Stomach (tissue), 8 donors: ENCODE measurements at regions not wholly inside any gene's neighbourhood (a gene's known extent, or its start where the extent isn't known, plus 50 kb on each side); places are given as distances from the start of the nearest gene placed in this dataset.

Source experiments
- DNase-seq, 2 donors: peaks; one replicate each; pipeline versions ENCODE4 v3.0.0 to v3.0.0-alpha.2; 2013 to 2019
- H3K27ac ChIP-seq, 5 donors: fragments of 200-600 bp in 4 of 5; sonication (generic) in 4 of 5; one replicate each; pipeline ENCODE4 v1.5.1; 2013 to 2019; ENCODE audit warnings: mild to moderate bottlenecking in 1 of 5, moderate library complexity in 1 of 5
- H3K27me3 ChIP-seq, 3 donors: fragments of 200-600 bp; sonication (generic); one replicate each; pipeline ENCODE4 v1.5.1; 2017 to 2019; ENCODE audit warnings: mixed run types in 1 of 3
- H3K36me3 ChIP-seq, 4 donors: fragments of 200-600 bp; sonication (generic); 1 replicate in 3 of 4; 2 replicates in 1 of 4; pipeline ENCODE4 v1.5.1; 2016 to 2019
- H3K4me1 ChIP-seq, 4 donors: fragments of 200-600 bp; sonication (generic); one replicate each; pipeline ENCODE4 v1.5.1; 2016 to 2019
- H3K4me3 ChIP-seq, 4 donors: fragments of 200-600 bp; sonication (generic) in 3 of 4; one replicate each; pipeline ENCODE4 v1.5.1; 2016 to 2019; ENCODE audit warnings: mild to moderate bottlenecking in 1 of 4
- H3K9me3 ChIP-seq, 4 donors: fragments of 200-600 bp; sonication (generic); one replicate each; pipeline ENCODE4 v1.5.1; 2016 to 2019
- CTCF ChIP-seq, 7 experiments: fragments of 450-650 bp in 4 of 7; fragments of 200-600 bp in 3 of 7; sonication (generic) in 3 of 7; IDR thresholded peaks; one replicate each; pipeline ENCODE4 v1.5.1; 2016 to 2019; ENCODE audit warnings: antibody characterized with exemption in 7 of 7, control low read depth in 2 of 7, mild to moderate bottlenecking in 1 of 7
- EP300 ChIP-seq: sonication (generic); formaldehyde crosslinking; IDR thresholded peaks from one replicate; pipeline ENCODE4 v1.6.1; 2017; ENCODE audit warnings: antibody characterized with exemption
- POLR2A ChIP-seq, 4 donors: fragments of 450-650 bp; IDR thresholded peaks; one replicate each; pipeline ENCODE4 v1.6.1; 2016; ENCODE audit warnings: antibody characterized with exemption in 4 of 4, control low read depth in 2 of 4, mild to moderate bottlenecking in 1 of 4, moderate library complexity in 1 of 4
- POLR2AphosphoS5 ChIP-seq, 3 donors: sonication (generic); formaldehyde crosslinking; IDR thresholded peaks; one replicate each; pipeline ENCODE4 v1.6.1; 2016; ENCODE audit warnings: antibody characterized with exemption in 3 of 3
- WGBS, 5 donors: extraction: QIAGEN DNeasy Blood & Tissue Kit in 3 of 5; methylation state at CpG; one replicate each; pipeline versions ENCODE4 v1.1.5 to v1.1.7; 2013 to 2018; 5-methylcytosine and 5-hydroxymethylcytosine counted together
- intact Hi-C: fragments of 100-400 bp; cut with DNase I; formaldehyde crosslinking; loops from one replicate; pipeline ENCODE4 v1.15.1; 2023; ENCODE audit warnings: low total_unique reads
- donor health status: healthy with polysubstance abuse.
- donor health status: Bipolar disorder and iron deficiency.
- donor health status: healthy.

GRCh38 chr3:196147116-196147515, 64.1 kb downstream of the ZDHHC19 start:
- H3K4me1 ChIP-seq: peaks cover 0 to 9% (median 7%) of the 10 kb centered on the region in 4 donors
- TF ChIP-seq POLR2A (IDR thresholded peaks at IDR 0.05) (no peak), EP300 (no peak), POLR2AphosphoS5 (IDR thresholded peaks at IDR 0.05) (no peak), CTCF (IDR thresholded peaks at IDR 0.05) (no peak)
- H3K27me3 ChIP-seq: no peaks in the 10 kb centered on the region
- H3K9me3 ChIP-seq: no peaks in the 10 kb centered on the region
- 62 to 90% (median 76%) methylated on average over 2 of the region's 2 CpGs for WGBS, 5 donors
- H3K36me3 ChIP-seq: no peaks in the 10 kb centered on the region
- DNase-seq: no peak
- H3K4me3 ChIP-seq: no peak overlapping the region
- intact Hi-C loops: no loop called here
- H3K27ac ChIP-seq: no peak overlapping the region

- intact Hi-C loops: no loop called here
- Histone ChIP-seq H3K36me3 (no peaks in the 10 kb centered on the region), H3K27me3 (no peaks in the 10 kb centered on the region), H3K9me3 (no peaks in the 10 kb centered on the region), H3K4me1 (peaks cover 0 to 15% (median 9%) of the 10 kb centered on the region in 4 donors), H3K4me3 (no peak overlapping the region), H3K27ac (no peak overlapping the region)
- WGBS, 5 donors: 85 to 92% (median 89%) methylated on average over 13 to 14 of the region's 18 CpGs
- TF ChIP-seq POLR2AphosphoS5 (IDR thresholded peaks at IDR 0.05): no peak
- TF ChIP-seq POLR2A (IDR thresholded peaks at IDR 0.05): no peak
- no peak for TF ChIP-seq EP300
- TF ChIP-seq CTCF (IDR thresholded peaks at IDR 0.05): no peak
- no peak for DNase-seq
Observed at GRCh38 chr3:196145468-196146262, 63.8 kb upstream of the TFRC start.

GRCh38 chr3:196144383-196145105, 62.7 kb upstream of the TFRC start:
- Histone ChIP-seq H3K36me3 (no peaks in the 10 kb centered on the region), H3K9me3 (no peaks in the 10 kb centered on the region), H3K27ac (no peak overlapping the region), H3K4me3 (no peak overlapping the region), H3K4me1 (peaks cover 0 to 15% (median 9%) of the 10 kb centered on the region in 4 donors), H3K27me3 (no peaks in the 10 kb centered on the region)
- WGBS, 5 donors: 83 to 90% (median 88%) methylated on average over 19 of the region's 19 CpGs
- DNase-seq: no peak
- TF ChIP-seq POLR2A (IDR thresholded peaks at IDR 0.05): no peak
- TF ChIP-seq CTCF (IDR thresholded peaks at IDR 0.05): no peak
- no peak for TF ChIP-seq POLR2AphosphoS5 (IDR thresholded peaks at IDR 0.05)
- TF ChIP-seq EP300: no peak
- intact Hi-C loops: no loop called here

GRCh38 chr3:196143708-196144382, 62.0 kb upstream of the TFRC start:
- TF ChIP-seq EP300: no peak
- TF ChIP-seq POLR2AphosphoS5 (IDR thresholded peaks at IDR 0.05): no peak
- no peak for TF ChIP-seq POLR2A (IDR thresholded peaks at IDR 0.05)
- TF ChIP-seq CTCF (IDR thresholded peaks at IDR 0.05): no peak
- intact Hi-C loops: no loop called here
- WGBS, 5 donors: 82 to 95% (median 94%) methylated on average over 16 to 17 of the region's 17 CpGs
- DNase-seq: no peak
- Histone ChIP-seq H3K4me1 (peaks cover 0 to 15% (median 11%) of the 10 kb centered on the region in 4 donors), H3K27ac (no peak overlapping the region), H3K27me3 (no peaks in the 10 kb centered on the region), H3K9me3 (no peaks in the 10 kb centered on the region), H3K36me3 (no peaks in the 10 kb centered on the region), H3K4me3 (no peak overlapping the region)
